Peyer's patch (tissue), 4 donors: ENCODE measurements at regions not wholly inside any gene's neighbourhood (a gene's known extent, or its start where the extent isn't known, plus 50 kb on each side); places are given as distances from the start of the nearest gene placed in this dataset.

Experiments
- POLR2A ChIP-seq, 2 donors: fragments of 450-650 bp; IDR thresholded peaks; one replicate each; pipeline ENCODE4 v1.5.1; 2017; ENCODE audit warnings: antibody characterized with exemption in 2 of 2, mild to moderate bottlenecking in 2 of 2, moderate library complexity in 2 of 2
- TF ChIP-seq, protein P1 (sequence below), 6 experiments: fragments of 450-650 bp in 4 of 6; fragments of 200-600 bp in 2 of 6; sonication (generic) in 1 of 6; IDR thresholded peaks; one replicate each; pipeline ENCODE4 v1.5.1; 2017 to 2019; ENCODE audit warnings: antibody characterized with exemption in 6 of 6, mild to moderate bottlenecking in 3 of 6, moderate library complexity in 1 of 6

DNA sequence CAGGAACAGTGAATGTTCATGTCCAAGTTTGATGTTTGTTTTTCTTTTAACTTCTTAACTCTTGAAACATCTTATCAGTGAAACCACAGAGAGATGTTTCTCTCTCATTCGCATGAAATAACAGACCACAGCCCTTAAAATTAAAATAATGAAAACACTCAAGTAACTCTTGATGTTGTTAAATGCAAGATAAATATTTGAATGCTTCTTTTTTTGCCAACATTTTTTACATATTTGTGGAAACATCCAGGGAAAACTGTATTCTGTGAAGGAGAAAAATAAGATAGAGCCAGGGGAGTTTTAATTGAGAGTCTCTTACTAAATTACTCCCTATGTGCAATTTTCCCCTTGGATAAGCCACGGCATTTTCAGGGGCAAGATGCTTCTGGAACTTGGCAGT, 361.8 kb upstream of the MGMT start:
- TF ChIP-seq, protein P1, sequence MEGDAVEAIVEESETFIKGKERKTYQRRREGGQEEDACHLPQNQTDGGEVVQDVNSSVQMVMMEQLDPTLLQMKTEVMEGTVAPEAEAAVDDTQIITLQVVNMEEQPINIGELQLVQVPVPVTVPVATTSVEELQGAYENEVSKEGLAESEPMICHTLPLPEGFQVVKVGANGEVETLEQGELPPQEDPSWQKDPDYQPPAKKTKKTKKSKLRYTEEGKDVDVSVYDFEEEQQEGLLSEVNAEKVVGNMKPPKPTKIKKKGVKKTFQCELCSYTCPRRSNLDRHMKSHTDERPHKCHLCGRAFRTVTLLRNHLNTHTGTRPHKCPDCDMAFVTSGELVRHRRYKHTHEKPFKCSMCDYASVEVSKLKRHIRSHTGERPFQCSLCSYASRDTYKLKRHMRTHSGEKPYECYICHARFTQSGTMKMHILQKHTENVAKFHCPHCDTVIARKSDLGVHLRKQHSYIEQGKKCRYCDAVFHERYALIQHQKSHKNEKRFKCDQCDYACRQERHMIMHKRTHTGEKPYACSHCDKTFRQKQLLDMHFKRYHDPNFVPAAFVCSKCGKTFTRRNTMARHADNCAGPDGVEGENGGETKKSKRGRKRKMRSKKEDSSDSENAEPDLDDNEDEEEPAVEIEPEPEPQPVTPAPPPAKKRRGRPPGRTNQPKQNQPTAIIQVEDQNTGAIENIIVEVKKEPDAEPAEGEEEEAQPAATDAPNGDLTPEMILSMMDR (IDR thresholded peaks at IDR 0.05), result no peak
- TF ChIP-seq POLR2A (IDR thresholded peaks at IDR 0.05), result no peak
